GM18873 (cell line): ENCODE measurements at regions not wholly inside any gene's neighbourhood (a gene's known extent, or its start where the extent isn't known, plus 50 kb on each side); places are given as distances from the start of the nearest gene placed in this dataset.

Experiments
- ATAC-seq: cut with Tn5 transposase; IDR thresholded peaks from one replicate; pipeline ENCODE4 v1.9.1; 2021; ENCODE audit warnings: mild to moderate bottlenecking, moderate library complexity, moderate number of reproducible peaks; ENCODE audit not compliant: unreplicated experiment, low FRiP score

GRCh38 chr22:49554296-49554625 is 273.4 kb downstream of the BRD1 start:
- no peak for ATAC-seq

DNA sequence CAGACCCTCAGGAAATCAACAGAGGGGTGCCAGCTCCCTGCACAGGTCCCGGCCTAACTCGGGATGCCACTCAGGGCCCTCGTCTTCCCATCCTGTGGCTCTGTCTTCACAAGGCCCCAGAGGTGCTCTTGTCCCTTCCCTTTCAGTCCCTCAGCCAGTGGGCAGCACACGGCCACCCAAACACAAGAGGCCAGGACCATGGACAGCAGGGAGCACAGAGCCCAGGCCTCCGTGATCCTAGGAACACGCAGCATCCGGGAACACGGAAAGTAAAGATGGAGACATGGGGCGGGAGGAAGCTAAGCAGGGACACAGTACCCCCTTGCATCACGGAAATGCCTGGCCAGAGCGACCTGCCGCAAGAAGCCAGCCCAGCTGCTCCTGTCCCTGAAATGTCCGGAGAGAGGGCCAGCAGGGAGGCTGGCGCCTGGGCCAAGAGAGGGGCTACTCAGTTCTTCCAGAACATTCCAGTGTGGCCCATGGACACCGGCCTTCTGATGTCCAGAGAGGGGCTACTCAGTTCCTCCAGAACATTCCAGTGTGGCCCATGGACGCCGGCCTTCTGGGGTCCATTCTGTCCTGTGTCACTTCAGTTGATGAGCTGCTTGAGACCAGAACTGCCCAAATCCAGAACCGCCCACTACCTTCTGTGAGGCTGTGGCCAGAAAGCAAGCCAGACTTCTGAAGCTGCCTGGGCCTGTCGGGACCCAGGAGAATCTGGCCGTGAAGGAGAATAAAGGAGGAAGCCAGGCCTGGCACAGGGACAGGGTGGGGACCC is 274.0 kb downstream of the BRD1 start:
- ATAC-seq, result no peak

DNA sequence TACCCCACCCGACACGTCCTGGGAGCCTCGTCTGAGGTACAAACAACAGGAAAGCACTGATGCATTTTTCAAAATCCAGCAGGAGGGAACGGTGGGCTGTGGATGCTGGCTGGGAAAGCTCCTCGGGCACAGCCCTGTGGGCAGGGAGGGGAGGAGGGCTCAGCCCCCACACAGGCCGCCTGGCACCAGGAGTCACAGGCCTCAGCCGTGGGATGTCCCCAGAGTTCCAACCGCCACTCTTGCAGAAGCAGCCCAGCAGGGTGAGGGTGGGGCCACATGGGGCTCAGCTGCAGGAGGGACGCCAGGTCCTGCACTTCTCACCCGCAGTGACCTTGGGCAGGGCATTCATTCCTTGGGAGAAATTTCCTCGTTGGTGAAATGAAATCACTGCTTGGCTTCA is 274.6 kb downstream of the BRD1 start:
- ATAC-seq, result no peak

DNA sequence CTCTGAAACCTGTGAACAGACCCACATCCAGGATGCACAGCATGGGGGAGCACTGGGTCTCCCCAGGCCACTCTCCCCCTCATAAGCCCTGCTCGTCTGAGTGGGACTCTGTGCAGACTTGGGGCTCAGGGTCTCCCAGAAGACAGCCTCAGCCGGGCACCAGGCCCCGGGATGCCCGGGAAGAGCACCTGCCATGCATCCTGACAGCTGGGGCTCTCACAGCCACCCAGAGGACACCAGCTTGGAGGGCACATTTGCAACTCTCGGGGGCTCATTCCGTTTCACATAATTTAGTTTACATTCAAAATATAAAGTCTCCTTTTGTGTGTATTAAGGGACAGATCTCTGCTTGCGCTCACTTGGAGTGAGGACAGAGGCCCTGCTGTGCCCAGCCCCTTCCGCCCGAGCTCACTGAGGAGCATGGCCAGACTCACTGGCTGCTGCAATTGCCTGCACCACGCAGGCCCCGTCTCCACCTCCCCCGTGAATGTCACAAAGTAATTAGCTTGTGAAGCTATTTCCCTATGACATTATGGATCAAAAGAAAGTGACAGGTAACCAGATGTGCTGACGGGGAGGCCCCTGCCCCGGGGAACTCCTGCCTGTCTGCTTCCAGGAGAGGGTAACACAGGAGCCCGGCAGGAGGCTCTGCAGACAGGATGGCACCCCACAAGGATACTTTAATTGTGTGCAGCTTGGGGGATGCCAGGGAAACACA is 275.6 kb downstream of the BRD1 start:
- no peak for ATAC-seq

GRCh38 chr22:49551446-49551845 is 276.2 kb downstream of the BRD1 start:
- no peak for ATAC-seq

DNA sequence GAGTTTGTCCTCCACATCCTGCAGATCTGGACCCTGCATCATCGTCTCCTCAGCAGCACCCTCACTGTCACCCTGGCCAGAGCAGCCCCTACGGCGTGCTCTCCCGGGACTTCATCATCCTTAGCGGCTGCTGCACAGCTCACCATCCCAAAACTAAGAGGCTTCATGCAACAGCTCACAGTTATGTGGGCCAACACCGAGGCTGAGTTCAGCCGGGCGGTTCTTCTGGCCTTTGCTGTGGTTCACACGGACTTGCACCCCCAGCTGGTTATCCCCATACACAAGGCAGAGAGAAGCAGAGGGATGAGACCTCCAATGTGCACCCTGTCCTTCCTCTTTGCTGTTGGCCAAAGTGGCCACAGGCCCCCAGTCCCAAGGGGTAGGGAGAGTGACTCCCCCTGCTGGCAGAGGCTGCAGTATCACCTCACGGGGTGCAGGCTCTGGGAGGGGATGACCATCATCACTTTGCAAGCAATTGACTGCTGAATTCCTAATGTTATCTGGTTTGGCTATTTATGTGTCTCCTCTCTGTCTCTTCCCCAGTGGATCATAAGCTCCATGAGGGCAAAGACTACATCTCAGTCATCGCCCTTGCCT is 276.8 kb downstream of the BRD1 start:
- ATAC-seq, result no peak

GRCh38 chr22:49550141-49550430 is 277.6 kb downstream of the BRD1 start:
- no peak for ATAC-seq

DNA sequence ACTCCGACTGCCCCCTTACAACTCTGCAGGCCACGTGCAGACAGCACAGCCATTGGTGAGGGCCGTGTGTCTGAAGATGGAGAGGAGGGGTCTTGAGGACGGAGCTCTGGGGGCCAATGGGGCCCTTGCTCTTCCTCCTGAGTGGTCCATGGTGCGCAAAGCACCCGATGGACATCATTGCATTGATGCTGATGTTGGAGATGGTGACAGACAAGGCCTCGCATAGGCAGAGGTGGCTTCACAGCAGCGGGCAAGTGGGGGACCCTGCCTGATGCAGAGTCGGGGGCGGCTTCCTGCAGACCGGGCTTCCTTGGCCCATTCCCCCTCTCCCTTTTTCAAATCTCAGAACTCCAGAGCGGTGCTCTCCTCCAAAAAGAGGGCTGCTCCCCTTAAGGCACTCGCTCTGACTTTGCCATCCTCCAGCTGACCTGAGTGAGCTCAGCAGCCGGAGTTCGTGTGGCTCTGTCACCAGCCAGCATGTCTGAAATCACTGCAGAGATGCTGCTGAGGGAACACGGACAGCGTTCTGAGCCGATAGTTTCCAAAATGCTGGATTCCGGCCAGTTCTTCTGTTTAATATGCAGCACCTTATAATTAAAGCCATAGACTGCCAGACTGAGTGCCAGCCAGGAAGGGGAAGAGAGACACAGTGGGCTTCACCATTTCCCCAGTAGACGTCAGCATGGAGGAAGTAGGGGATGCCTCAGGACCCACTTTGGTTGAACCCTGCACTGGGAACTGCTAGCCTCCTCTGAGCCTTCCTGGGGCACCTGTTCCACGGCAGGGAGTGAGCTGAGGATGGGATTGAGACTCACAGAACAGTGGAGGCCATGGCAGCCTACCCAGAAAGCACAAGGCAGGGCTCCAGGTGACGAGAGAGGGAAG is 278.2 kb downstream of the BRD1 start:
- ATAC-seq, result no peak

DNA sequence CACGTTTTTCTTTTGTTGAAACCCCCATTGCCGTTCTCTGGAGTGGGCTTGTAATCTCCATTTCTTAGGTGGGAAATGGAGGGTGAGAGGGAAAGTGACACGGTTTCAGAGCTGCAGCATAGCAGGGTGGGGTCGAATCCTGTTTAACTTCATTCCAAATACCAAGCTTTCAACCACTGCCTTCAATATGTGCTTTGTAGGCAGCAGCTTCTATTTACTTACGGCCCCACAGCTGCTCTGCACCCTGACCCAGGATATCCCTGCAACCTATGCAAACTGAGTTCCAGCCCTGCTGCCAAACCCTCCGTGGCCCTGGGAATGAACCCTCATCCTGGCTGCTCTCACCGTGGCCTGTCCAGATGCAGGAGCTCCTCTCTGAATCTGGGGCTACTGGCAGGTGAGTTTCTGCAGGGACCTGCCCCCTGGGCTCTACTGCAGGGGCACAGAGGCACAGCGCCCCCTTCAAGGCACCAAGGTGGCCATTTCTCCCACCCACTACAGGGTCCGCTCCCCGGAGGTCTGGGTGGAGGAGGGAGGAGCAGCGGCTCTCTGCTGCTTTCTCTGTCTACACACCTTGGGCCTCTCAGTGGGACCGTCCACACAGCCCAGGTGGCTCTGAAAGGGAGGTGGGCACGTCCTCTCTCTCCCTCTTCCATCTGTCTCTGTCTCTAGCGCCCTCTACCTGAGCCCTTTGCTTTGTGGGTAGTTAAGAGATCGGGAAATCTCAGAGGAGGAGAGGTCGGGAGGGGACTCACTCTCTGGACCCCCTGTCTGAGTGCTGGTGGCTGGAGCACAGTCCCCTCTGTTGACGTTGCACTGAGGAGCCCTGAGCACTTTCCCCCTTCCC is 279.1 kb downstream of the BRD1 start:
- no peak for ATAC-seq

DNA sequence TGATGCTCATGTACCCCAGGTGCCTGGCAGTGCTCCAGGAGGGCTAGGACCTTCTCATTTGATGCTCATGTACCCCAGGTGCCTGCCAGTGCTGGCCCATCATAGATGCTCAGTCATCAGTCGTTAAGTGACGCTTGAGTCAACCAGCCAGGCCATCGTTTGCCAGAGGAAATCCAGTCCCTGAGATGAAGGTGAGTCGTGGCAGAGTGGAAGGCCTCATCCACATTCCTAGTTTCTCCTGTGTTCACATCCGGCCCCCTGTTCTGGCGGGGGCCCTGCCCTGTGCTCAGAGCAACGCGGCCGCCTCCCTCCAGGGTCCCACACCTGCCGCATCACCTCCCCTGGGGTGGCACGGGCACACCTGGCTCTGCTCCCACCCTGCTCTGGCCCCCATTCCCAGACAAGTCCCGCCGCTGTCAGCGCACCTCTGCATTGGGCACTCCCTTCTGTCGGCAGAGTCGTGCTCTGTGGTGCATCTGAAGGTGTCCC is 279.9 kb downstream of the BRD1 start:
- ATAC-seq, result no peak

GRCh38 chr22:49546811-49547585 is 280.7 kb downstream of the BRD1 start:
- ATAC-seq, result no peak

DNA sequence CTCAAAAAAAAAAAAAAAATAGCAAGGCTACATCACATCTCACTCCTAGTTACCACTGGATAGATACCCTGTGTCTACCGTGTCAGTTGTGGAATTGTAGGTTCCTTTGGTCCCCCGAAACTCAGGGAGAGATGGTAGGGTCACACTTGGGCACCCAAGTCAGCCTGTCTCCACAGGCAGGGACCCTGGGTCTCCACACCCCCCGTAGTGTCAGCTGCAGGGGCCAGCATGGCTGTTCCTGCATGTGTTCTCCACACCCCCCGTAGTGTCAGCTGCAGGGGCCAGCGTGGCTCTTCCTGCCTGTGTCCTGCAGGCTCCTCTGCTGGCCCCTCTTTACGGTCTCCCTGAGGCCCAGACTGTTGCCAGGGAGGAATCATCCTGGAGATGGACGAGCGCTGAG is 282.1 kb downstream of the BRD1 start:
- no peak for ATAC-seq

DNA sequence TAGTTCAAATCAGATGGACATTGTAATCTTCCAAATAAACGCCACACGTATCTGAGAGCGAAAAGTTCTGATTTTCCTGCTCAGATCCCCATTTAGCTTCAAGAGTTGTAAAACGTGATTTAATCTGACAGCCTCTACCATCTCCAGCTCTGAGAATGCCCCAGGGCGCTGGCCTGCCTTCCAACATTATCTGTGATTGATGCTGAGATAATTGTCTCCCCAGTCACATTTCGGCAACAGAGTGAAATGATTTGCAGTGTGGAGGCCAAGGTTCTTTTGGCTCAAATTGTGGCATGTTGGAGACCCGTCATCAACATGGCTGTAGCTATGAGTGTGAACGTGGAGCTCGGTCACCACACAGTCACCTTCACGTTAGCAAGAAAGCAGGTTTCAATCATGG is 283.4 kb downstream of the BRD1 start:
- no peak for ATAC-seq

DNA sequence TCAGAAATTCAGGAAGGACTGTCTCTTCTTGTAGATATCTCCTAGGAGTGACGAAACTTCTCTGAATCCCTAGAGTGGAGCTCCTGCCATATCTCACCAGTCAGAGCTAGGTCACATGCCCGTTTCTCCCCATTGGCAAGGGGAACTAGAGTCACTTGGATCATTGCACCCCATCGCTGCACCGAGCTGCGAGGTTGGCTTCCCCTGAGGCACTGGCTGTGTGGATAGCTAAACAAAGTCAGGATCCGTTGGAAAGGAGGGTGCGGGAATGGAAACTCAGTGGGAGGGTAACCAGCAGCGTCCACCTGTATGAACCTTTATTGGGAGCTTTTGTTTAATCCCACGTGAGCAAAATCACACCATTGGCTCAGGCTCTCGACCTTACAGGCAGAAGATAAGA is 283.8 kb downstream of the BRD1 start:
- ATAC-seq, result no peak

DNA sequence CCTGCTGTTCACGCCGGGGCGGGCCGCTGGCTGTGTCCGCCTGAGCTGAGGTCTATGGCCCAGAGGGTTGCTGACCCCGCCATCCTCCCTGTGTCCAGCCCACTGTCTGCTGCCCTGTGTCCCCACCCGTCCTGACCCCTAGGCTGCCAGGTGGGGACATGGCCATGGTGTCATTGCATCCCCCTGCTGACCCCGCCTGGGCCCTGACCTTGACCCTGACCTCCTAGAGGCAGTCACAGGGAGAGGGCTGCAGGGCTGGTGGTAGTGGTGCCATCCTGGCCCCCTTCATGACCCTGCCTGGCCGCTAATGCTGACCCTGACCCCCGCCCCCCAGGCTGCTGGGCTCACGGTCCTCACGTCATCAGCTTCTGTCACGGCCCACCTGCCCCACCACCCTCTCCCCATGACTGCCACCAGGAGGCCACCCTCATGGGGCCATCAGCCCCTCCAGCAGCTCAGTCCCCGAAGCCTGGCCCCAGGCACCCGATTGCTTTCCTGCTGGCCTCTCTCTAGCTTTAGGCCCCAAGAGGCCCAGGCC is 285.9 kb downstream of the BRD1 start:
- no peak for ATAC-seq

GRCh38 chr22:49540913-49541692 is 286.6 kb downstream of the BRD1 start:
- ATAC-seq, result no peak

DNA sequence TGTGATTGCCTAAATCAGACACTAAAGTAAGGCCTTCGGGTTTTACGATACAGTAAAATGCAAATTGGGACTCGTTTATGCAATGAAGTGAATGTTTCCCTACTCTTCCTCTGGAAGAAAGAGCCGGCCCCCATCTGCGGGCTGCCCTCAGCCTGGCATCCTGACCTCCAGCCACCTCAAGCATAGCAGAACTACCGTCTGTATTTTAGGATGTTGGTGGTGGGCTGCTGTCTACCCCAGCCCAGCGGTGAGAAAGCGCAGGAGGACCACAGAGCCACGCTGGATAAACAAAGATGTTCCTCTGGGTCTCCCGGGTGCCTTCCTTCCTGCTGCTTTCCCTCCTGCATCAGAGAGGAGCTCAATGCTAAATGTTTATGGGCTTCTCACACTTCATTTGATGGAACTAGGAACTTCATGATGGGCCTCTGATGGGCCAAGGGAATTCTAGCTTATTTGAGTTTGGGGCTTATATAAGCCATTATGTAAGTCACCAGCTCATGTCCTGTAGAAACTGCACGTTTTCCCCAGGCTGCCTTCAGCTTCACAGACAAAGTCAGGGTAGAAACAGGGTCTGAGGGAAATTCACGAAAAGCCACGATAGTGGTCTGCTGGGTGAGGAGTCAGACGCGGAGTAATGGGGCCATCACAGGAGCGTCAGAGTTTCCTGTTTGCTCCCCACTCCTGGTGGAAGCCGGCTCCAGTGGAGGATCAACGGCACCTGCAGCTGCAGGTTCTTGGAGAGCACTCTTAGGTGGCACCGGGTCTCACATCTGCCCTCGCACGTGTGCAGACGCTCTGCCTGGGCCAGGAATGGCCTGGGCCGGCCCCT is 287.4 kb downstream of the BRD1 start:
- ATAC-seq, result no peak
